Stimulated activated CD4-positive, alpha-beta T cell treated with anti-CD3 and anti-CD28 coated beads, Interleukin-1b, Interleukin-23, amount 100 ng/mL, for 4 hours (primary cell): ENCODE measurements at regions not wholly inside any gene's neighbourhood (a gene's known extent, or its start where the extent isn't known, plus 50 kb on each side); places are given as distances from the start of the nearest gene placed in this dataset.
"Not testable (repeated sequence)": the region's sequence is repeated elsewhere in the genome, so short reads cannot be mapped to it uniquely, and the experiment has no call there.

Experiments used
- DNase-seq, 2 donors: peaks; one replicate each; pipeline ENCODE4 v3.0.0-alpha.2; 2020; ENCODE audit warnings: low read depth in 2 of 2

- no peak for DNase-seq
Measured at GRCh38 chr6:135555550-135555949, 58.0 kb upstream of the AHI1 start.

- no peak for DNase-seq
Measured at GRCh38 chr6:135557582-135557981, 60.0 kb upstream of the AHI1 start.

GRCh38 chr6:135565605-135566004 is 68.1 kb upstream of the AHI1 start:
- DNase-seq: not testable (repeated sequence)

DNA sequence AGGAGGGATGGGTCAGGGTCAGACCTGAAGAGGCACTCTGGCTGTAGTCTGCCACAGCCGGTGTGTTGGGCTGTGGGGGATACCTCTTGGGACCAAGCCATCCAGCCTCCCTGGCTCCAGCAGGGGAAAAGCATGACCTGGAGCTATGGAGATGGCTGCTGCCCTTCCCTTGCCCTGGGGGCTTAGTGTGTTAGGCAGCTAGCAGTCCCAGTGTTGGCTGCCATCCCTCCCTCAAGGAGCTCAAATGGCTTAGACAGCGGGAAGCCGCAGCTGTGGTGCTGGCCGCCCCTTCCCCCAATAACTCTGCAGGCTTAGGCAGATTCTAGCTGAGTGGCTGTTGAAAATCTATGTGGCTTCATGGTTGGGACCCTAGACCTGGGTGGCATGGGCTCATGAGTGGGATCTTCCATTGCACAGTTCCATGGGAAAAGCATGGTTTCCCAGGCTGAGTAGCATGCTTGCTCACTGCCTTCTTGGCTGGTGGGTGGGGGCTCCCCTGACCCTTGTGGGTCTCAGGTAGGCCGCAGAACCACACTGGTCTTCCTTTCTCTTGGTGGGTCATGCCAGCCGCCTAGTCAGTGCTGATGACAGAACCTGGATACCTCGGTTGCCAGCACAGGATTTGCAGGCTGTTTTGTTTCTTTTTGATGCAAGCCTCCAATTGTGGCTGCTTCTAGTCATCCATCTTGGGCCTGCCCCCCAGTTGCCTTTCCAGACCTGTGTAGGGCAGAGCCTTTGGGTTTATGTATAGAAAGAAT is 69.0 kb upstream of the AHI1 start:
- DNase-seq: no peak

DNA sequence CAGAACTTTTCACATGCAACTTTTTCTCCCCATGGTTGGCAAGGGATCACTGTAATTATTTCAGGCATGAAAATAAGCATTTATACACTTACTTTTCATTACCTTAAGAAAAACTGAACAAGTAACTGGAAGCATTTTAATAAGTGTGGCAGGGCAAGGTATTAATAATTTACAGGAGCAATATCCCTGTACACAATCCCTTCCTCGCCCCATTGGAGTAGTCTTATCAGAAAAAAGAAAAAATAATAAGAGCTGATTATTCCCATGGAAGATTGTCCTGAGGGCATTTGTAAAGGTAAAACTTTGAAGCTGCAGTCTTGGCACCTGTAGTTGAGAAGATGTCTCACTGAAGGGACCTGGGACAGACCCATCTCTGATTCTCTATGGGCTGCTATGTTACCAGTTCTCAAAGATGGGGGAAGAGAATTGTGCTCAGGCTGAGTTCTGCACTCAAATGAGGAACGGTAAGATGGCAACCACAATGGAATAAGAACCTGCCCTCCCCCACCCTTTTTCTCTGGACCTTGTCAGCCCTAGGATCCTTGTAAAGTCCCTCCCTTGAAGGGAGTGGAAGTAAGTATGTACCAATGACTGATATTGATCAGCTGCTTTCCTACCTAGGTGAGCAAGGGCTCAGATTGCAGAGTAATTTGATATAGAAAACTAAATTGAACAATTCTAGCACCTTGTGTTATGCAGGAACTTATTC is 70.0 kb upstream of the AHI1 start:
- DNase-seq: no peak

- no peak for DNase-seq
Measured at GRCh38 chr6:135568379-135568778, 70.8 kb upstream of the AHI1 start.

DNA sequence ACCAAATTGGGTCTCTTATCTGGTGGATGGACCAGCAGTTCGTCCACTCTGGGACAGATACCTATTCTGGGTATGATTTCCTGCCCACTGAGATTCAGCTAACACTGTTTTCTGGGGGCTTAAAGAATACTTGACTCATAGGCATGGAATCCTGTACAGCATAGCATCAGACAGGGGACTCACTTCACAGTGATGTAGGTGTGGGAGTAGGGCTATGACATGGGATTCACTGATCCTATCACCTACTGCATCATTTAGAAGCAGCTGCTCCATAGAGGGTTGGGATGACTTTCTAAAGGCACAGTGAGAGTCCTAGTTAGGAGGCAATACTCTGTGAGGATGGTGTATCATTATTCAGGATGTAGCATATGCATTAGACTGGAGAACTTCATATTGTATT is 74.5 kb upstream of the AHI1 start:
- DNase-seq: no peak

GRCh38 chr6:135575629-135576028 is 78.1 kb upstream of the AHI1 start:
- DNase-seq: no peak

DNA sequence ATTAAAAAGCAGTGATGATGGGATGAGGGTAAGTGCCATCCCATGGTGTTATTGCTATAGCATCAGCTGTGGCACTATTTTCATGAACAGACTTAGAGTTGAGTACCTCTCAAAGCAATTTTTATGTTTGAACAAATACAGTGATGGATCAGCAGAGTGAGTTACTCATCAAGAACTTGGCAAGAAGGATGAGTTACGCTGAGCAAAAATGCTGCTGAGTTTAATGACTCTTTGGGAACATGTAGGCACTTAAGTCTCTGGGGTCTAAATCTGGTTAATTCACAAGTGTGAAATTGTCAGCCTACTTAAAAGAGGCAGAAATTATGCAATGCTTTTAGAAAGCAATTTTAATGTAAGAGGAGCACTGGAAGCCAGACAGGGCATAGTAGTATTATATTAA is 78.5 kb upstream of the AHI1 start:
- DNase-seq: no peak

DNA sequence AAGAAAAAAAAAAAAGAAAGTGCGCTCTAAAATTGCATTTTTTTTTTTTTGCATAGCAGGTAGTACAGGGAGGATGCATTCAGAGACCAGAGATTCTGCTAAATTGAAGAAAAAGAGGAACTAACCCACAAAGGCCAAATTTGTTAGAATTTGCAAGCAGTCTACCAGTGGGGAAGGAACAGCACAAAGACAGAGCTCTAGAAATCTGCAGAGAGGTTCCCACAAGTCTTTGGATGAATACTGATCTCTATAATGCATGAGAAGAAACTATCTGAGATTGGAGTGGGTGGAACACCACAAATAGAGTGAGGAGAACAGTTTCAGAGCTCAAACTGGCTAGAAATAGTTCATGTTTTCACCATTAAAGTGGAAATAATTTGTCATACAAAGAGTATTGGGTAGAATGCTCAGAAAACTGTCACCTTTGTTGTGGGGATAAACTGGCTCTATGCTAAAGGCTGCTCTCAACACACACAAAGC is 79.6 kb upstream of the AHI1 start:
- no peak for DNase-seq

GRCh38 chr6:135578976-135579375 is 81.4 kb upstream of the AHI1 start:
- no peak for DNase-seq

DNA sequence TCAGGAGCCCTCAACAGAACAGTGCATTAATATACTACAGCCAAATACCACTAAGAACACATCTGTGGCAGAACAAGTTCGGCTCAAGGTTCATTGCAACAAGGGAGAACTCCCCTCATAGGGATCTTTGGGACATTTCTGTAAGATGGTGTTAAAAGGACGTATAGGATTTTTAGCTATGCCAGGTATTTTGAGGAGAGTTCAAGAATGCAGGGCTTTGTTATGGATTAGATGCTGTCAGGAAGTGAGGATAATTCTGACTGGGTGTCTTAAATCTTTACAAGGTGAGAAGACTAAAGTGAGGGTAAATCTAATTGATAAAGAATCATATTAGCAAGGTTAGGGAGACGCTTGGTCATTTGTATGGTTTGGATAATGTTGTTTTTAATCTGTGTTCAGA is 83.7 kb upstream of the AHI1 start:
- no peak for DNase-seq

- no peak for DNase-seq
Measured at GRCh38 chr6:135583256-135583761, 85.8 kb upstream of the AHI1 start.

GRCh38 chr6:135586388-135586787 is 88.8 kb upstream of the AHI1 start:
- DNase-seq: no peak

DNA sequence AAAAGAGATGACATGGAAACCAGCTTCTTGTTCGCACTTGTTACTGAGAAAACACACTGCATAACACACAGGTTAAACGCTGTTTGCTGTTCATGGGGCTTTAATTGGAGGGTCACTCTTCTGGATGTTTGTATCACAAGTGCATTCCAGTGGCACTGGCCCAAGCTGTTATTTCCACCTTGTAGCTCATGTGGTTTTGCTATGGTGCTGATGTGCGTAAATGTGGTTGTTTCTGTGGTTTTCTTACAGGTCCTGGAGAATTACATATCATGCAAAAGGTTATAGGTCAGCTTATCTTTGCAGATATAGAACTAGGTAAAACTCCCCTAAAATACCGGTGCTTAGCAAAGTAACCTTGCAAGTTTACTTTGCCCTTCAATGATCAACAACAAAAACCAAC is 89.3 kb upstream of the AHI1 start:
- no peak for DNase-seq

DNA sequence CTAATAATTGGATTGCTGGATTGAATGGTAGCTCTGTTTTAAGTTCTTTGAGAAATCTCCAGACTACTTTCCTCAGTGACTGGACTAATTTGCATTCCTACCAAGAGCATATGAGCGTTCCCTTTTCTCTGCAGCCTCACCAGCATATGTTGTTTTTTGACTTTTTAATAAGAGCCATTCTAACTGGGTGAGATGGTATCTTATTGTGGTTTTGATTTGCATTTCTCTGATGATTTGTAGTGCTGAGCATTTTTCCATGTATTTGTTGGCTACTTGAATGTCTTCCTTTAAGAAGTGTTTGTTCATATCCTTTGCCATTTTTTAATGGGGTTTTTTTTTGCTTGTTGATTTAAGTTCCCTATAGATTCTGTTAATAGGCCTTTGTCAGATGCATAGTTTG is 94.7 kb upstream of the AHI1 start:
- DNase-seq: no peak

- no peak for DNase-seq
Measured at GRCh38 chr6:135594000-135594399, 96.5 kb upstream of the AHI1 start.

GRCh38 chr6:135600086-135600702 is 102.7 kb upstream of the AHI1 start:
- DNase-seq: no peak

- DNase-seq: no peak
Measured at GRCh38 chr6:135600931-135601330, 103.4 kb upstream of the AHI1 start.

- no peak for DNase-seq
Measured at GRCh38 chr6:135601857-135602256, 104.3 kb upstream of the AHI1 start.

- DNase-seq: no peak
Measured at GRCh38 chr6:135603249-135603648, 105.7 kb upstream of the AHI1 start.

DNA sequence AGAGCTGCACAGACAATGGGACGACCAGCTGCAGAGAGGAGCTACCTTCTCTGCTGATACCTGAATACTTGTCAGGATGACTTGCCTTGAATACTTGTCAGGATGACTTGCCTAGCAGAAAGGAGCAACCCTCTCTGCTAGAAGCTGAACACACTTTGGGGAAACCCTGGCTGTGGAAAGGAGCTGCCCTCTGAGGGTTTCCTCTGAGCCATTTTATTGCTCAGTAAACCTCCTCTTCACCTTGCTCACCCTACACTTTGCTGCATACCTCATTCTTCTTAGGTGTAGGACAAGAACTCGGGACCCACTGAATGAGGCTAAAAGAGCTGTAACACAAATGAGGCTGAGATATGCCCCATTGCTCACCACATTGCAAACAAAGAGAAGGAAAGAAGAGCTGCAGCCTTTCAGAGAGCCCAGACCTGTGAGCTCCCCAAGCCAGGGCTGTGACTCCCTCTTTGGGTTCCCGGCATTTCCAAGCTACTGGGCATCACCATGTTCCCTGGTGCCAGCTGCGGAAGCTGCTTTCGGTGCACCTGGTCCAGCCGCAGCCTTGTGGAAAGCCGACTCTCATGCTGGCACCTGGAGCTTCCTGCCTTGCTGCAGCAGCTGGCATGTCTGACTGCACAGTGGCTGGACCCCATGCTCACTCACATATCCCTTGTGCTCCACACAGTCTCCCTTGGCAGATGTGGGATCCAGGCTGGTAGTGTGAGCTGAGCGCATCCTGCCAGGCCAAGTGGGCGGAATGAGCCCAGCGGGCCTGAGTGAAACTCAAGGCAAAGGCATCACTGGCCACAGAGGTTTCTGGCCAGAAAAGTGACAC is 106.7 kb upstream of the AHI1 start:
- DNase-seq: no peak
